GM19463 (cell line): ENCODE measurements at regions not wholly inside any gene's neighbourhood (a gene's known extent, or its start where the extent isn't known, plus 50 kb on each side); places are given as distances from the start of the nearest gene placed in this dataset.
"Not testable (repeated sequence)": the region's sequence is repeated elsewhere in the genome, so short reads cannot be mapped to it uniquely, and the experiment has no call there.

Source experiments
- ATAC-seq: cut with Tn5 transposase; IDR thresholded peaks from one replicate; pipeline ENCODE4 v1.9.1; 2021; ENCODE audit warnings: mild to moderate bottlenecking, moderate library complexity; ENCODE audit not compliant: unreplicated experiment

GRCh38 chr3:107909583-107909982 lies 181.2 kb downstream of the CD47 start:
- ATAC-seq = not testable (repeated sequence)

GRCh38 chr3:107907996-107908395 lies 182.8 kb downstream of the CD47 start:
- ATAC-seq = no peak

- ATAC-seq = no peak
Observed at GRCh38 chr3:107904536-107905066, 186.2 kb downstream of the CD47 start.

GRCh38 chr3:107899990-107900651 lies 190.7 kb downstream of the CD47 start:
- ATAC-seq = no peak

GRCh38 chr3:107897471-107898061 lies 193.3 kb downstream of the CD47 start:
- ATAC-seq = no peak

- peak; percentile 48 for ATAC-seq
Observed at GRCh38 chr3:107894998-107895397, 195.8 kb downstream of the CD47 start.

GRCh38 chr3:107892955-107893624 lies 197.7 kb downstream of the CD47 start:
- ATAC-seq = no peak

- ATAC-seq = no peak
Observed at GRCh38 chr3:107884719-107885460, 205.9 kb downstream of the CD47 start.

- no peak for ATAC-seq
Observed at GRCh38 chr3:107884028-107884427, 206.8 kb downstream of the CD47 start.

GRCh38 chr3:107882881-107883280 lies 207.9 kb downstream of the CD47 start:
- no peak for ATAC-seq

- no peak for ATAC-seq
Observed at GRCh38 chr3:107882261-107882660, 208.6 kb downstream of the CD47 start.

- ATAC-seq = no peak
Observed at GRCh38 chr3:107881509-107881908, 209.3 kb downstream of the CD47 start.

GRCh38 chr3:107880702-107881101 lies 210.1 kb downstream of the CD47 start:
- ATAC-seq = no peak

- no peak for ATAC-seq
Observed at GRCh38 chr3:107877936-107878335, 212.9 kb downstream of the CD47 start.

GRCh38 chr3:107870943-107871638 lies 219.7 kb downstream of the CD47 start:
- ATAC-seq = peak; percentile 54

- no peak for ATAC-seq
Observed at GRCh38 chr3:107870096-107870495, 220.7 kb downstream of the CD47 start.

GRCh38 chr3:107868449-107868848 lies 222.4 kb downstream of the CD47 start:
- no peak for ATAC-seq

- ATAC-seq = peak; percentile 93
Observed at GRCh38 chr3:107861904-107862303, 228.9 kb downstream of the CD47 start.

- no peak for ATAC-seq
Observed at GRCh38 chr3:107861422-107861821, 229.4 kb downstream of the CD47 start.
